SK-N-DZ (cell line): ENCODE measurements at regions not wholly inside any gene's neighbourhood (a gene's known extent, or its start where the extent isn't known, plus 50 kb on each side); places are given as distances from the start of the nearest gene placed in this dataset.

Experiments used
- DNase-seq: peaks from one replicate; pipeline ENCODE4 v3.0.0-alpha.2; 2015; ENCODE audit warnings: low spot score

- no peak for DNase-seq
Observed at GRCh38 chr12:94716339-94716738, 66.0 kb upstream of the TMCC3 start.

GRCh38 chr12:94714378-94715114, 64.2 kb upstream of the TMCC3 start:
- no peak for DNase-seq

DNA sequence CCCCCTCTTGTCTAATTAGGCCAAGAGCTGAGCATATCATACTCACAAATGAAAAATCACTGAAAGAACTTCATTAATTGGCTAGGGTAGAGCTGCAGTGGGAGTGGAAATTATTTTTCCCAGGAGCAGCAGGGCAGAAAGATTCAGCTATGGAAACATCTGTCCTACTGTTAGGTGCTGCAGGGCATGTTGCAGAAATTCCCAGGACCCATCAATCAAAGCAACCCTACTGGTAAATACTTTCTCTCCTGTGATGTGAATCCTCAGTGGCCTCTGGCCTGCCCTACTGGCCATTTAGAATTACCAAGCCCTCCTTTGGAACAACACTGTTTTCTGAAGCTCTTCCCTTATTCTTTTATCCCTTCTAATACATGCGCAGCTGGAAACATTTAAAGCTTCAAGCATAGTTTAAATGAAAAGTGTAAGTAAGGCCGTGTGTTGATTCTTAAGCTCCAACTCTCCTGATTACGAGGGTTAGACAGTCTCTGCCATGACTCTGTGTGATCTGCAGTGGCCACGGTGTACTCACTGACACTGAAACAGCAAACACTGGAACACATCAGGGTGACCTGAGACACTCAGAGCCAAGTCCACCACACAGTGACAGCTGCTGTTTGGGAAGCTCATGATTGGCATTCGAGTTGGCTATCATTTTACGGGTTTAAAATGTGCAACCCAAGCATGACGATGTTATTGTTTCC, 62.6 kb upstream of the TMCC3 start:
- no peak for DNase-seq

DNA sequence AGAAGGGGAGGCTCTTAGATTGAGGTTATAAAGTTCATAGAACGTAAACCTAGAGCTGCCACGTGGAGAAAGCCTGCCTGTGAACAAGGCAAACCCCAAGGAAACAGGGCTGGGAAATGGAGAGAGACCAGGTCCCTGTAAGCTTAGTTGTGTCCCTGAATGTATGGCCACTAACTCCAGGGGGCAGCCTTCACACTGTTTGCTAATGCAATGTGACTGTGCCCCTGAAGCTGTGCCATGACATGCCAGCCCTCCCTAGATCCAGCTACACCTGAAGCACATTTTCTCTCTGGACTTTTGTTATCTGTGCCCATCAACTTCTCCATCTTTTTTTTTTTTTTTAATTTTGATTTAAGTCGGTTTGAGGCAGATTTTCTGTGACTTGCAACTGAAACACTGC, 60.6 kb upstream of the TMCC3 start:
- peak; percentile 18 for DNase-seq

GRCh38 chr12:94707892-94708291, 57.5 kb upstream of the TMCC3 start:
- DNase-seq, result no peak

GRCh38 chr12:94707036-94707435, 56.7 kb upstream of the TMCC3 start:
- DNase-seq, result no peak

DNA sequence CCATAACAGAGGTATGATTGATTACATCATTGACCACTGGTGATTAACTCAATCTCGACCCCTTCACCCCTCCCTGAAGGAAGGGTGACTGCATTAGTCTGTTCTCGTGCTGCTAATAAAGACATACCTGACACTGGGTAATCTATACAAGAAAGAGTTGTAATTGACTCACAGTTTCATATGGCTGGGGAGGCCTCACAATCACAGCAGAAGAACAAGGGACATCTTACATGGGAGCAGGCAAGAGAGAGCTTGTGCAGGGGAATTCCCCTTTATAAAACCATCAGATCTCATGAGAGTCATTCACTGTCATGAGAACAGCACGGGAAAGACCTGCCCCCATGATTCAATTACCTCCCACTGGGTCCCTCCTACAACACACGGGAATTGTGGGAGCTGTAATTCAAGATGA, 55.9 kb upstream of the TMCC3 start:
- DNase-seq, result no peak

DNA sequence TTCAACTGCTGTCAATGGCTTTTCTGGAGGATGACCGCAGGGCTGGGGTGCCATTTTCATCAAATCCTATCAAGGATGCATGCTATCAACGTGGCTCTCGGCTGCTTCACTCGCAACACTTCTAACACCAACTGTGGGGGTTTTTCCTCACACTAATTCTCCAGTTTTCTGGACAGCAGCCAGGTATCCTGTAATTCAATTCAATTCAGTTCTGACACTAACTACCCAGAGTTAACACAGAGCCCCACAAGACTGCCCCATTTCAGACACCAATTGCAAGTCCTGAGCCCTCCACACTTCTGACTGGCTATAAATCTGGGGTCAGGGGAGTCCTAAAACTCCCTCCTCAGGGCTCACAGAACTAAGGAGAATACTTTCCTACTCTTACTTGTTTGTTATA, 55.3 kb upstream of the TMCC3 start:
- peak; percentile 16 for DNase-seq

GRCh38 chr12:94704452-94705306, 54.3 kb upstream of the TMCC3 start:
- no peak for DNase-seq

DNA sequence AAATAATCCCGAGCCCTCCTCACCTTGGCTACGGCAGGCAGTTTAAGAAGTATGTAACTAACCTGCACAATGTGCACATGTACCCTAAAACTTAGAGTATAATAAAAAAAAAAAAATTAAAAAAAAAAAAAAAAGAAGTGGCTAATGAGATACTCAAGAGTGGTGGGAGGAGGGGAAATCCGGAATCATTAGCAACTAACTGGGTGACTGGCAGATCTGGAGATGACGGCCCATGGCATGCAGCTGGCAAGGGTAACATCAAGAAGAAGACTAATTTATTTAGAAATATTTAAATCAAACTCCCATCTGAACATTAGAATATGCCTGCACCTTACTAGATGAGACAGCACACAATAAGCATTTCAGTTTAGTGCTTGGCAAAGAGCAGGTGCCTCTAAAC, 52.3 kb upstream of the TMCC3 start:
- DNase-seq, result no peak

- no peak for DNase-seq
Observed at GRCh38 chr12:94701711-94702110, 51.4 kb upstream of the TMCC3 start.

- DNase-seq, result no peak
Observed at GRCh38 chr12:94700662-94701061, 50.3 kb upstream of the TMCC3 start.
